IPS DF 6.9 (cell line): ENCODE measurements at regions not wholly inside any gene's neighbourhood (a gene's known extent, or its start where the extent isn't known, plus 50 kb on each side); places are given as distances from the start of the nearest gene placed in this dataset.

ENCODE experiments used
- DNase-seq: peaks from one replicate; pipeline ENCODE4 v3.0.0-alpha.2; 2013; ENCODE audit warnings: low read depth, low spot score
- H3K27ac ChIP-seq: one replicate; pipeline ENCODE4 v1.5.1; 2013; ENCODE audit warnings: low read length, control low read depth
- H3K27me3 ChIP-seq: 2 replicates; pipeline ENCODE4 v1.6.1; 2013; ENCODE audit warnings: mild to moderate bottlenecking, low read length; ENCODE audit not compliant: control insufficient read depth, insufficient read depth
- H3K36me3 ChIP-seq: 2 replicates; pipeline ENCODE4 v1.6.1; 2013; ENCODE audit warnings: low read length; ENCODE audit not compliant: control insufficient read depth, insufficient read depth
- H3K4me1 ChIP-seq: 2 replicates; pipeline ENCODE4 v1.6.1; 2013; ENCODE audit warnings: low read length; ENCODE audit not compliant: control insufficient read depth, insufficient read depth
- H3K4me3 ChIP-seq: 2 replicates; pipeline ENCODE4 v1.5.1; 2013; ENCODE audit warnings: mild to moderate bottlenecking, low read length
- H3K9me3 ChIP-seq: 2 replicates; pipeline ENCODE4 v1.6.1; 2013; ENCODE audit warnings: low read length, inconsistent platforms; ENCODE audit not compliant: control insufficient read depth, insufficient read depth
- WGBS: extraction: QIAGEN DNeasy Blood & Tissue Kit; methylation state at CpG from one replicate; pipeline ENCODE4 v1.1.7; 2013; ENCODE audit warnings: mixed read lengths, missing lambda C conversion rate; ENCODE audit not compliant: insufficient read length, insufficient coverage; 5-methylcytosine and 5-hydroxymethylcytosine counted together

DNA sequence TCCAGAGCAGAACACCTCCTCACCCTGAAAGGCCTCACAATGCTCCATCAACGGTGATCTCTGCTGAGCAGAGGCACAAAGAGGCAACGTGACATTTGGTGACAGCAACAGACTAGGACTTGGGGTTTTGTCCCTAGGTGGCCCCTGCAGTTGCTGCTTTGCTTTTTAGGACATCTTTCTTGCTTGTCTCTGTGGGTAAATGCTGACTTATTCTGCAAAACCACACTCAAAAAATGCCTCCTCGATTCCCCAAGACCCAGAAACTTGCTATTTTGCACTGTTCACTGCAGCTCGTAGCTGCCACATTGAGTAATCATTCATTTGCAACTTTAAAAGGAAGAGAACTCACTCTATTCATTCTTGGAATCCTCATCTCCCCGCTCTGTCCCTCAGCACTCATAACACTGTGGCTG lies 209.9 kb downstream of the LY86 start:
- Histone ChIP-seq H3K4me1 (no peaks in the 10 kb centered on the region), H3K4me3 (no peak overlapping the region), H3K27ac (no peak overlapping the region), H3K36me3 (no peaks in the 10 kb centered on the region), H3K27me3 (no peaks in the 10 kb centered on the region), H3K9me3 (no peaks in the 10 kb centered on the region)
- no peak for DNase-seq
- WGBS, result no CpG with 5 or more reads among the region's 5 CpGs

DNA sequence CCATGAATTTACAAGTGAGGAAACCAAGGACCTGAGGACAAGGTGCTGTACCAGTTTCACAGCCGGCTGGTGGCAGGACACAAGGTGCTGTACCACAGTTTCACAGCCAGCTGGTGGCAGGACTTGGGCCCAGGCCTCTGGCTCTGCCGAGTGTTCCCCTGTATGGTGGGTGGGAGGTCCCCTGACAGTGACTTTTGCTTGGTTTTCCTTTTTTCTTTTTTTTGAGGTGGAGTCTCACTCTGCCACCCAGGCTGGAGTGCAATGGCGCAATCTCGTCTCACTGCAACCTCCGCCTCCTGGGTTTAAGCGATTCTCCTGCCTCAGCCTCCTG lies 212.4 kb downstream of the LY86 start:
- H3K27me3 ChIP-seq, result no peaks in the 10 kb centered on the region
- no CpG with 5 or more reads among the region's 6 CpGs for WGBS
- no peaks in the 10 kb centered on the region for H3K36me3 ChIP-seq
- no peak overlapping the region for H3K27ac ChIP-seq
- H3K4me1 ChIP-seq, result no peaks in the 10 kb centered on the region
- no peak overlapping the region for H3K4me3 ChIP-seq
- no peaks in the 10 kb centered on the region for H3K9me3 ChIP-seq
- DNase-seq, result no peak

DNA sequence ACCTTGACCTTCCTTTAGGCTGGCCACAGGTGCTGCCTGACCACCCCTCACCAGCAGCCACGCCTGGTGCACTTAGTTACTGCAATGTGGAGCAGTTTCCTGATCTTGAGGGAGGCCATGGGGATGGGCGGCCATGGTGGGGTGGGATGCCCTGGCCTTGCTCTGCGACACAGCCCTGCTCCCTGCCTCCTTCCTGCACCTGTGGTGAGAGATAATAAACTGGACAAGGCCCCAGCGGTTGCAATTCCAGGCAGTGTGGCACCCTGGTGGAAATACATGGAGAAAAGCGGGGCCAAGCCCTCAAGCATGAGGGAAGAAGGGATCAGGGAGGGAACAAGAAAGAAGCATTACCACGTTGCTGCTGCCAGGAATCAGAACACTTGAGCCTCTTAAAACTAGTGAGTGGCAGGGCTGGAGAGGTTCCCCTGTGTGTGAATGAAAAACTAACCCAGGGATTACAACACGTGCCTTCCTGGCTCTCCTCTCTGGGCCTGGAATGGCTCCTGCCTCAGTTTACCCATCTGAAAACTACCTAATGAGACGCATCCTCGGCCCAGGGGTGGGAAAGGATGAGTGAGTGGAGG lies 213.2 kb downstream of the LY86 start:
- no peaks in the 10 kb centered on the region for H3K4me1 ChIP-seq
- H3K27me3 ChIP-seq, result no peaks in the 10 kb centered on the region
- H3K9me3 ChIP-seq, result no peaks in the 10 kb centered on the region
- H3K27ac ChIP-seq, result no peak overlapping the region
- no peak overlapping the region for H3K4me3 ChIP-seq
- no peak for DNase-seq
- no peaks in the 10 kb centered on the region for H3K36me3 ChIP-seq
- no CpG with 5 or more reads among the region's 9 CpGs for whole genome bisulfite sequencing

DNA sequence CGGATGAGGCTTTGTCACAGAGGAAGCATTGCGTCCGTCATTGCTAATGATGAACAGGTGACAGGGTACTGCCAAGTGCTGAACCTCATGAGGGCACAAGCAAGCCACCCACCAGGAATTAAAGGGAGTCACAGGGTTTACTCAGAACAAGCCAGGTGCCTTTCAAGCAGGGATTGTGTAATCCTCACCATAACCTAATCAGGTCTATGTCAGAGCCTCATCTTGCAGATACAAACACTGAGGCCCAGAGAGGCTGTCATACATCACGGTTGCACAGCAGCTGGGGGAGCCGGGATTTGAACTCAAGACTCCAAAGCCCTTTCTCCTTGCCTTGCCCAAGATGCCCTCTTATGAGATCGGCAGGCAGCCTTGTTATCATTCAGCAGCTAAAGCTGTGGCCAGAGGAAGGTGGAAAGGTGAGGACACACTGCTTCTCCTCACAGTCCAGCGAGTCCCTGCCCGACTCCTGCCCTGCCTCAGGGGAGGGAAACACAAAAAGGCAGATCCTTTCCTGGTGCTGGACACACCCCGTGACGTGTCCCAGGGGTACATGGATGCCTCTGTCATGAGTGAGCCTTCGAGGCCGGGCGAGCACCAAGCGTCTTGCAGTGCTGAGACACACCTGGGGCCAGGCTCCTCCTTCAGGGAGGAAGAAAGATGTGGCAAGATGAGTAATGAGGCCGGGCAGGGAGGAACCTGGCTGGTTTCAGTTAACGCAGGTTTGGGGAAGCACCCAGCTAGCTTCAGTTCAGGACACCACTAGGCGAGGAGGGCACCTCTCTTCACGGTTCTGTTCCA lies 214.9 kb downstream of the LY86 start:
- H3K36me3 ChIP-seq, result no peaks in the 10 kb centered on the region
- DNase-seq, result no peak
- H3K4me1 ChIP-seq, result no peaks in the 10 kb centered on the region
- H3K9me3 ChIP-seq, result no peaks in the 10 kb centered on the region
- H3K4me3 ChIP-seq, result no peak overlapping the region
- WGBS, result no CpG with 5 or more reads among the region's 18 CpGs
- H3K27ac ChIP-seq, result no peak overlapping the region
- no peaks in the 10 kb centered on the region for H3K27me3 ChIP-seq

DNA sequence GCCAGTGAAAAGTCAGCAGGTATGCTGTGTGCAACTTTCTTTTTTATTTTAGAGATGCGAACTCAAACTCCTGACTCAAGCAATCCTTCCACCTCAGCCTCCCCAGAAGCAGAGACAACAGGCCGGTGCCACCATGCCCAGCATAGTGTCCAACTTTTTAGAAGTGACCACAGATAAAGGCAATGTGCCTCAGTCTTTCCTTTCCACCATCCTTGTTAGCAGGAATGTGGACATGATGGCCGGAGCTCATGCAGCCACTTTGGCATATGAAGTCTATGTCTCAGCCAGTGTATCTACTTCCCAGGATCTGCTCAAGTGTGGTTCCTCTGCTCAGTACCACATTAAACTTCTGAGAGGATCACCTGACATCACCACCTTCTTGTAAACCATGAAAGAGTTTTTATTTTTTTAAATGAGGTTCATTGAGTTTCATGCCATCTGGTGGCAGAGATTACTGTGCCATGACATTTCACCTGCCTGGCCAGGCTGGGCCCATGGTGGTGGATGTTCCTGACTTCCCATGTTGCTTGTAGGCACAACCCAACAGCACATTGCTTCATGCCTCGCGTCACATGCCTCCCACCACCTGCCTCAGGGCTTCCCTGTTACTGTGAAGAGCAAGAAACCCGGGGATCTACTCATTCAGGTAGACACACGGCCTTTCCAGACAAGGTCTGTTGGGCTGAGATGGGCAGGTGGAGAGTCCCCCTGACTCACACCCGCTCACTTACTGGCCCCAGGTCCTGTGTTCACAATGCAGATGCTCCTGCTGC lies 216.5 kb downstream of the LY86 start:
- Histone ChIP-seq H3K27ac (no peak overlapping the region), H3K9me3 (no peaks in the 10 kb centered on the region), H3K4me3 (no peak overlapping the region), H3K4me1 (no peaks in the 10 kb centered on the region), H3K36me3 (no peaks in the 10 kb centered on the region), H3K27me3 (no peaks in the 10 kb centered on the region)
- no peak for DNase-seq
- no CpG with 5 or more reads among the region's 8 CpGs for WGBS

DNA sequence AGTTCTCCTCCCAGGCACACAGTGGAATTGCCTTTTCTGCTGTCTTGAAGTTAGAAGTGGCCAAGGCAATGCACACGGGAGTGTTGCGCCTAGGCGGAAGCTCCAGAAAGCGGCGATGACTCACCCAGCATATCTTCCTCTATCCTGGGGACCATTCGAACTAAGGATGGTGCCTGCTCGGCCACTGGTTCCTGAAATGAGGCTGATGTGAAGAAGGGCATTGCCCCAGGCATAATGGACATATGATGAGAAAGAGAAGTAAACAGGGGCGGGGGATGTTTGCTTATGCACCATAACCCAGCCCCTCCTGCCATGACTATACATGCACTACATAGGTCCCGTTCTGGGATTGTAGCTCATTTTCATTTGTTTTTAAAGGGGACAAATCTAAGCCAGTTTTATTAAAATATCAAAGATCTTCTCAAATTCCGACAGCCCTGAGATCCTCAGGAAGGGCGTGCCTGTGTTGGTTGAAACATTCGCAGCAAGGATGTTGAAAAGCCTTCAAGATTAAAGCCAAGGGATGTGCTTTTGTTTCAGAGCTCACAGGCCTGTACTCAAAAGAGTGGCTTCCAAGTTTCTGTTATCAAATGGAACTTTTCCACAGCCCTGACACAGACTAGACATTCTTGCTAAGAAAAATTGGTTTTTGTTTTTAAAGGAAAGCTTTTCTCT lies 218.5 kb downstream of the LY86 start:
- Histone ChIP-seq H3K36me3 (no peaks in the 10 kb centered on the region), H3K27me3 (no peaks in the 10 kb centered on the region), H3K27ac (no peak overlapping the region), H3K4me1 (0 out of 2 replicates have a peak, but pooled peaks cover 5% of the 10 kb centered on the region), H3K9me3 (no peaks in the 10 kb centered on the region), H3K4me3 (no peak overlapping the region)
- WGBS, result no CpG with 5 or more reads among the region's 12 CpGs
- DNase-seq, result no peak

DNA sequence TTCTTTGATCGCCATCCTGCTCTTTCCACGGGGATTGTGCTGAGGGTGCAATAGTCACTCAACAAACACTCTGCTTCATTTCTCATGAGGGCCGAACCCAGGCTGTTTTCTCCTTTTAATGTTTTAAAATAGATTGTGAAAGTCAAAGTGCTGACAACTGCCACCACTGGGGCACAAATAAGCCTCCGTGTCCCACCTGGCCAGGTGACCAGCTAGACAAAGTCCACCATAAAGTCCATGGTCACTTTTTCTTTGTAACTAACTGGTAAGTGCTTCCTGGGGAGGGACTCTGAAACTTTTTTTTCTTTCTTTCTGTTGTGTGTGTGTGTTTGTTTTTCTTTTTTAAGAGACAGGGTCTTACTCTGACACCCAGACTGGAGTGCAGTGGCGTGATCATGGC lies 219.8 kb downstream of the LY86 start:
- Histone ChIP-seq H3K9me3 (no peaks in the 10 kb centered on the region), H3K27me3 (no peaks in the 10 kb centered on the region), H3K36me3 (no peaks in the 10 kb centered on the region), H3K27ac (no peak overlapping the region), H3K4me3 (no peak overlapping the region), H3K4me1 (0 out of 2 replicates have a peak, but pooled peaks cover 5% of the 10 kb centered on the region)
- no CpG with 5 or more reads among the region's 5 CpGs for WGBS
- DNase-seq, result no peak

DNA sequence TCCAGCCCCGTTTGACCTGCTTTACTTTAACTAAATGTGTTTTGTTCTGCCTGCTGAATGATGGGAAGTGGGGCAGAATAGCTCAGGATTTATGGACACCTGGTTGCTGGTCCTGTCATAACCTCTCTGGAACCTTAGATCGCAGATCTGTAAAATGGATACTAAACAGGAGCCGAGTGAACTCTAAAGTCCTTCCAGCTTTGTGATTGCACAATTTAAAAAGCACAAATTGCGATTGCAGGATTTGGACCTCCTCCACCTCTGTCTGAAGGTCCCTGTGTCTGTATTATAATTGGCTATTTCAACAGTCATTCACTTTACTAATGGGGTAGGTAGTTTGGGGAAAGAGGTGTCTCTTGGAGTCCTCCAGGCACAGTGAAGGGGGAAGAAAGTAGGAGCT lies 220.4 kb downstream of the LY86 start:
- no peaks in the 10 kb centered on the region for H3K9me3 ChIP-seq
- WGBS, result no CpG with 5 or more reads among the region's 4 CpGs
- H3K36me3 ChIP-seq, result no peaks in the 10 kb centered on the region
- no peak overlapping the region for H3K4me3 ChIP-seq
- no peak for DNase-seq
- H3K27ac ChIP-seq, result no peak overlapping the region
- H3K27me3 ChIP-seq, result no peaks in the 10 kb centered on the region
- 0 out of 2 replicates have a peak, but pooled peaks cover 5% of the 10 kb centered on the region for H3K4me1 ChIP-seq

DNA sequence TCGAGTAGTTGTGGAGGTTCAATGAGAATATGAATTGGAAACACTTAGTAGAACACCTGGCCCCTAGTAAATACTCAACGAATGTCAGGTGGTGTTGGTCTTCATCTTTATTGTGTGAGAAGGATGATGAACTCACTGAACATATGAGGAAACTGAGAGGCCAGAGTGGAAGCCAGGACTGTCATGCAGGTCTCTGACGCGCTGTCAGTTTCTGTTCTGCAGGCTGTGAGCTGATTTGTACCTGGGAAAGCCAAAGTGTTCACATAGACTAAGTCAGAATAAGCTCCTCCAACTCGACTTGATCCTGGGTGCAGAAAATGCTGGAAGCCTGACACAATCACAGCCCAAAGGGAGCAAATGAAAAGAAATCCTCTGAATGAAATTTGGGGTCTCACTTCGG lies 222.2 kb downstream of the LY86 start:
- Histone ChIP-seq H3K27me3 (no peaks in the 10 kb centered on the region), H3K9me3 (no peaks in the 10 kb centered on the region), H3K27ac (no peak overlapping the region), H3K4me3 (no peak overlapping the region), H3K36me3 (no peaks in the 10 kb centered on the region), H3K4me1 (0 out of 2 replicates have a peak, but pooled peaks cover 5% of the 10 kb centered on the region)
- no peak for DNase-seq
- no CpG with 5 or more reads among the region's 6 CpGs for WGBS
